ENCODE measurements at regions not wholly inside any gene's neighbourhood (a gene's known extent, or its start where the extent isn't known, plus 50 kb on each side); places are given as distances from the start of the nearest gene placed in this dataset.

DNA sequence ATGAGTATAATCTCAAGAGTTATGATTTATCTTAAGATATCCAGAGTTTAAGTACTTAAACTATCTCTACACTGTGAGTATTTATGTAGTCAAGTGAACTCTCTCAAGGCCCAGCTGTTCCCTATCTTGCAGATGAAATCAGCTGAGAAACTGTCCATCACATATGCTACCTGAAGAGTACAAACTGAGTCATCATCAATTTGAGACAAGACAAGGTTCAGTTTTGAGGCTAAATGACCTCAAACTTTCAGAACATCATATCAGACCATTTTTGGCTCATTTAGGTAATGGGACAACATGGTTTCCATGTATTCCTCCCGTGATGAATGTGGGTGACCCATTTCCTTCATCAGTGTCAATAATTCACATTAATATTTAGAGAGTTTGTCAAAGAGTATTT lies 53.1 kb upstream of the AUTS2 start:
- 90% methylated on average over 1 of the region's 1 CpG for WGBS
- Histone ChIP-seq H3K27ac (replicated peaks in 1 of 4) (no peak overlapping the region), H3K36me3 (no peaks in the 10 kb centered on the region), H3K9me3 (peaks cover 0 to 13% (median 0%) of the 10 kb centered on the region in 4 donors), H3K4me3 (no peak overlapping the region), H3K27me3 (no peaks in the 10 kb centered on the region), H3K4me1 (peaks cover 0 to 10% (median 3%) of the 10 kb centered on the region in 4 donors)
- TF ChIP-seq POLR2A (IDR thresholded peaks at IDR 0.05; ENCODE audit: low read depth) (no peak), EP300 (IDR thresholded peaks at IDR 0.05) (no peak), POLR2AphosphoS5 (IDR thresholded peaks at IDR 0.05) (no peak), CTCF (IDR thresholded peaks at IDR 0.05) (no peak)
- no peak for DNase-seq (ENCODE audit: extremely low spot score)
- intact Hi-C loops (cut with DNase I), result no loop called here

Small RNA genes lying in the stretch of these regions (small RNA-seq; reads per million reads assigned to genes)
- 0 reads per million in 3 donors for gene MTATP6P21
- 0 reads per million in 3 donors for gene RF00019
- 0 reads per million in 3 donors for gene RNA5SP231
- 0 reads per million in 3 donors for gene RNU6-229P
- 0 reads per million in 3 donors for gene RNU6-832P

All from esophagus muscularis mucosa (tissue), 4 donors.